ENCODE measurements at regions not wholly inside any gene's neighbourhood (a gene's known extent, or its start where the extent isn't known, plus 50 kb on each side); places are given as distances from the start of the nearest gene placed in this dataset.
A peak's percentile ranks its signal among the peaks of the same experiment; 100 is the strongest.

- no peak for DNase-seq (ENCODE audit: low spot score)
Measured at GRCh38 chr3:113096188-113096892, 105.6 kb downstream of the GTPBP8 start.

GRCh38 chr3:113097960-113098447 lies 107.2 kb downstream of the GTPBP8 start:
- DNase-seq (ENCODE audit: low spot score), result no peak

- DNase-seq (ENCODE audit: low spot score), result no peak
Measured at GRCh38 chr3:113100063-113100462, 109.3 kb downstream of the GTPBP8 start.

- DNase-seq (ENCODE audit: low spot score), result no peak
Measured at GRCh38 chr3:113103588-113103987, 107.8 kb upstream of the BOC start.

GRCh38 chr3:113104357-113105092 lies 106.8 kb upstream of the BOC start:
- DNase-seq (ENCODE audit: low spot score), result no peak

GRCh38 chr3:113105093-113105449 lies 106.3 kb upstream of the BOC start:
- no peak for DNase-seq (ENCODE audit: low spot score)

GRCh38 chr3:113105966-113106660 lies 105.2 kb upstream of the BOC start:
- DNase-seq (ENCODE audit: low spot score), result no peak

- no peak for DNase-seq (ENCODE audit: low spot score)
Measured at GRCh38 chr3:113110267-113110666, 101.1 kb upstream of the BOC start.

GRCh38 chr3:113111011-113111707 lies 100.2 kb upstream of the BOC start:
- peak; percentile 3 for DNase-seq (ENCODE audit: low spot score)

- DNase-seq (ENCODE audit: low spot score), result no peak
Measured at GRCh38 chr3:113113361-113113760, 98.0 kb upstream of the BOC start.

GRCh38 chr3:113117511-113118234 lies 93.7 kb upstream of the BOC start:
- no peak for DNase-seq (ENCODE audit: low spot score)

- no peak for DNase-seq (ENCODE audit: low spot score)
Measured at GRCh38 chr3:113118336-113118735, 93.0 kb upstream of the BOC start.

- DNase-seq (ENCODE audit: low spot score), result no peak
Measured at GRCh38 chr3:113124256-113124830, 87.0 kb upstream of the BOC start.

- no peak for DNase-seq (ENCODE audit: low spot score)
Measured at GRCh38 chr3:113125951-113126350, 85.4 kb upstream of the BOC start.

GRCh38 chr3:113128386-113129015 lies 82.9 kb upstream of the BOC start:
- DNase-seq (ENCODE audit: low spot score), result no peak

GRCh38 chr3:113129168-113129567 lies 82.2 kb upstream of the BOC start:
- DNase-seq (ENCODE audit: low spot score), result no peak

GRCh38 chr3:113132571-113132996 lies 78.8 kb upstream of the BOC start:
- no peak for DNase-seq (ENCODE audit: low spot score)

GRCh38 chr3:113133140-113133539 lies 78.2 kb upstream of the BOC start:
- DNase-seq (ENCODE audit: low spot score), result no peak

GRCh38 chr3:113136071-113136470 lies 75.3 kb upstream of the BOC start:
- DNase-seq (ENCODE audit: low spot score), result no peak

GRCh38 chr3:113136544-113136943 lies 74.8 kb upstream of the BOC start:
- DNase-seq (ENCODE audit: low spot score), result no peak
